ENCODE measurements at regions not wholly inside any gene's neighbourhood (a gene's known extent, or its start where the extent isn't known, plus 50 kb on each side); places are given as distances from the start of the nearest gene placed in this dataset.
A peak's percentile ranks its signal among the peaks of the same experiment; 100 is the strongest.

DNA sequence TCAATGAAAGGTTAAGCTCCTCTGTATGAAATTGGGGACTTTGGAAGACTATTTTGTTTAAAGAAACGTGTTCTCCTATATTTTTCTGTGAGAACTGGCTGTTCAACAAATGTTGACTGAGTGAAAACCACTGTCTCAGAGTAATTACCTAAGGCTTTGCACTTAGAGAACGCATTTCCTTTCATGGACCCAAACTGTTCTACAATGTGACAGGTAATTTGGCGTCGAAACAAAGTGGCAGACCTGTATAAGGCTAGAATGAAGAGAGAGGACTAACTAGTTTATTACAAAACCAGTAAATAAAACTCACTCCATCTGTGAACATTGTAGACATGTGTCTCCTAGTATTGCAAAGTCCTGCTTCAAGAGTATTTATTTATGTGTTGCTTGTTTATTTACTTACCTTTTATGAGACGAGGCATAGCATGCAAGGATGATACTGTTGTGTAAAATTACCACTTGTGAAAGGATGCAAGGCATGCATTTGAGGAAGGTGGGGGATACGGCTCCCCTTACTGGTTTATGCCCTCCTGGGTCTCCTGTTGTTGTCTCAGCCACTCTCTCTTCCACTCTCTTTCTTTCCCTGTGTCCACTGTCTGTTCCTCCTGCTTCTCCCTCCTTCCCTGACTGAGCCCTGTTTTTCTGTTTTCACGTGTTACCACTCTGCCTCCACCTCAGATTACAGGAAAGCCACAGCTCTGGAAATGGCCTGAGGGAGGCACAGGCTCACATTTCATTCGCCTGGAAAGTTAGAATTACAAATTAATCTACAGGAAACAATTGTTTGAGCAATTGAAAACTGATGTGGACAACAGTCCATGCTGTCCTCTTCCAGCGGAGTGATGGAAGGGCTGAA, 444.0 kb upstream of the ZNF608 start:
- no peak for DNase-seq

DNA sequence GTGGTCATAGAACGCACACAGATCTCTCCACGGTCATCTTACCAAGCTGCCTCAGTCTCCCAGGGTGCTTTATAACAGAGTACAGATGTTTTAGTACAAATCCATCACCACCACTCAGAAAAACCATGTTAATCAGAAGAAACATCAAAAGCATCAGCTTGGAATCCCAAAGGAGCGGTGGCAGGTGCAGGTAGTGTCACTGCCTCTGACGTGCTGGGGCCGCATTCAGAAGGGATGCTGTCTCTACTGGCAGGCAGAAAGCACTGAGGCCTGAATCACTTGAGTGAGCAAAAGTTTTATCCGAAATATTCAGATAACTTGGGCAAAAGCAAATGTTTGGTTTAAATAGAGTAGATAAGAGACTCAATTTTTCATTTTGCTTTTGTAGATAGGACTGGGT, 448.4 kb upstream of the ZNF608 start:
- DNase-seq: no peak

DNA sequence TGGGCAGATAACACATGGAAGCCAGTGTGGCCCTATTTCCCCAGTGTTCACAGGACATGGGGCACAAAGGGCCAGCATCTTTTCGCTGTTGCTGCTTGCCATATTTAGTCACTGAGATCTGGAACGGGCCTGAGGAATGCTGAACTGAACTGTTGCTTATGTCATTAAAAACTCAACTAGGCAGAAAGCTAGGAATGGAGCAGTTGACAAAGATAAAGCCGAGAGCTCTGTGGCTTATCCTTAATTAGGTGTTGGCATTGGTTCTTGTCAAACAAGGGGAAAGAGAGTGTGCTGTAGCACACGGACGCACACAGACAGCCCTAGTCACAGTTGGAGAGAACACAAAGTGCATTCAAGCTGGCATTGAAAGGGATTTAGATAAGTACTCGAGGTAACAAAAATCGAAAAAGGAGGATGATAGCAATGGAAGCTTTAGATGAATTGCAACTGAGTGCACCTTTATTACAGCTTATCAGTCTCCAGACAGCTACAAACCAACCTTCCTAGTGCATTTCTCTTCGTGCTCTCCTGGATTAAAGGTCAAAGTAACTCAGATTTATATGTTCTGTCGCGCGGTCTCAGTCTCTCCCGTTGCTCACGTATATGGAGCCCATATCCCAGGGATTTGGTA, 450.2 kb upstream of the ZNF608 start:
- peak; percentile 88 for DNase-seq

DNA sequence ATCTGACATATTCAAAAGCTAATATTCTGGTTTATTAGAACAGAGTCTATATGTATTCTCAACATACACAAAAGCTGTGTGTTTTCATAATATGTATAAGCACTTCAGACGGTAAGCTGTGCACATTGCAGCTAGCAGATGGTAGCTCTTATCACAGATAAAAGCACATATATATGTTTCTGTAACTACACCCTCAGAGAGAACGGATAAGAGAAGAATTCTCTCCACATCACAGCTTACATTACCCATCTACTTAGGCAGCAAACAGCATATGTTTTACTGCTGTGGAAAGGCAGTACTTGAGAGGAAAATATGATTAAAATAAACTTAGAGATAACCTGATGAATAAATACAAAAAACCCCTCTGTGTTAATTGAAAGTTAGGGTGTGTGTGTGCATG, 450.9 kb upstream of the ZNF608 start:
- peak; percentile 58 for DNase-seq

DNA sequence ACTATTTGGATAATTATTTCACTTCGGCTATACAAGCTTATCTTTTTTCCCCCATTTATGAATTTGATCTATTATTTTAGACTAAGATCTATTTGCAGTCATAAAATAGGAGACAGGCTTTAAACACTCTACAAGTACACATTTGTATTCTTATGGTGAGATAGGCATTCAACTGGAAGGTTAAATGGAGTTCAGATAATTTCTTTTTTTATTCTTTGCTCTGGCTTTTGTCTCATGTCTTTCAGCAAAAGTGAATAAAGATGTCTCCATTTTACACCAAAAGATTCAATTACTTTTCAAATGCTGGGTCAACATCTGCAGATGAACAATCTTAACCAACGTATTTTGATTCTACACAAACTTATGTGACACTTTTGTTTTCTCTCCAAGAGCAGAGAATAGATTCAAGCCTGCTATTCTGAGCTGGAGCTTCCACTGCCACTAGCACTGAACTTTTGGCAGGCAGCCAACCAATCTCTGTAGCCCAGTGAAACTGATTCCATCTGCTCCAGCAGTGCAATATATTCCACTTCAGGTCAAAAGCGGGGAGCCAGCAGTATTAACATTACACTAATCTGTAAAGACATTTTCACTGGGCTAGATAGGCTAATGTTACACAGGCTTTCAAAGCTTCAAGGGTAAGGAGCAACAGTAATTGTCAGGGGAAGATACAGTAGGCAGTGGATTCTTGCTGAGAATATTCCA, 452.0 kb upstream of the ZNF608 start:
- peak; percentile 95 for DNase-seq

DNA sequence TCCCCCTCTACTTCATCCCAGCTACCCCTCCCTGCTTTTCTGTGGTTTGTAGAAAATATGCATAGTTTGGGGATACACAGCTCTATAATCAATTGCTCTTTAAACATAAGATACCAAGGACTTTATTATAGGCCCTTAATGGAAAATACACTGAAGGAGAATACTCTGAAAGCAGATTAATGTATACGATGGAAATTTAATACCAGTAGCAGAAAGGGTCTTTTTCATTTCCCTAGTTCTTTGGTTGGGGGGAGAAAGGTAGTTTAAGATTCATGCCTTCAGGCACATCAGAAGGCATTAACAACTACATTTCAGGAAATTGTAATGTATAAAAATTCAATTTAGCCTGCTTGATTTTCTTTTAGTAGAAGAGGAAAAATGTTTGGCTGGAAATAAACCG, 452.9 kb upstream of the ZNF608 start:
- DNase-seq: no peak

DNA sequence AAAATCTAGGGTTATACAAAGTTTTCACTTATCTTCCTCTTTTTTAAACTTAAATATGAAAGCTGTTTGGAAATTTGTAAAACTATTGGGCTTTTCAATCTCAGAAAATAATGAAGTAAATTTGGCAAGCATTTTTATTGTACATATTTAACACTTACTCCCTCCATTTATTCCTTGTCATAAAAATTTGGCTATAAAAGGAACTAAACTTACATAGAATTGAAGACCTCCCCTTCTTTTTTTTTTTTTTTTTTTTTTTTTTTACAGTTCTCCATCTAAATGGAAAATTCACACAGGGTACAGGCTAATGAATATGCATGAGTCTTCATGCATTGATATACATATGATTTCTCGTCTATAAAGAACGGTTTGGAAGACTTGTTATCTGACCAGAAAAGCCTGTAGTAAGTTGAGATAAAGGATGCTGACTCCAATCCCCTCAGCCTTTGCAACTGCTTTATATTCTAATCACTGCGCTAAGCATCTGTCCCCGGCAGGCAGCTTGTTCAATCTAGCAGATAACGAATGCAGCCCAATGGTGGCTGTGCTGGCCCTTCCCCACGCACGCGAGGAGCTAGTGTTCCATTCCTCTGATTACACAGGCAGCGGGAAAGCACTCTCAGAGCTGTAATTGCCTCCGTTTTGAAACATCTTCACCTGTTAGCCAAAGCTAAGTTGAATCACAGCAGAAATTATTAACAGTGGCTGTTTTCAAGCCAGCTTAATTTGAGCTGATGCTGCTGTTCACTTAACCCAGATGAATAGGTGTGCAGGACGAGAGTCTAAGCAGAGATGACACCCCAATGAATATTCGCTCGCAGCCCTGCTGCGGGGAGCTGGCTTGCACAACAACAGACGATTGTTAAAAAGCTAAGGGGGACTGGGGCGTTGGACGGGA, 453.8 kb upstream of the ZNF608 start:
- peak; percentile 58 for DNase-seq

DNA sequence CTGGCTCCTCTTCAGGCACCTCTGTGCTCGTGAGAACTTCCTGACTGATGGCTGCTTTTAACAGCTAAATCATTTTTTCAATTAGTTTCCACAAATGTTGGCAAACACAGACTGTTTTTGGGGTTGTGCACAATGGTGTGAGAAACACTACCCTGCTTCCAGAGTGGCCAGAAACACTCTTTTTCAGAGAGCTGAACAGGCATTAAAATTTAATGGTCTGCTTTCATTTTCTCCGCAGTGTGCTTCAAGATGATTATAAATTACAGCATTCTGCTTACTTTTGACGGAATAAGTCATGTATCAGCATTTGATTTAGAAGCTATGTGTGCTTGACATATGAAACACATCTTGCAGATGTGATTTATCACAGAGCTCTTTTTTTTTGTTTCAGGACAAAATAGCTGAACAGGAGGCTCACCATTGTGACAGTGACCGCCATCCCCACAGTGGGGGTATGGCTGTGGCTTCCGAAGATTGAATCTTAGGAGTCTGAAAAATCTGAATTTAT, 454.5 kb upstream of the ZNF608 start:
- no peak for DNase-seq

DNA sequence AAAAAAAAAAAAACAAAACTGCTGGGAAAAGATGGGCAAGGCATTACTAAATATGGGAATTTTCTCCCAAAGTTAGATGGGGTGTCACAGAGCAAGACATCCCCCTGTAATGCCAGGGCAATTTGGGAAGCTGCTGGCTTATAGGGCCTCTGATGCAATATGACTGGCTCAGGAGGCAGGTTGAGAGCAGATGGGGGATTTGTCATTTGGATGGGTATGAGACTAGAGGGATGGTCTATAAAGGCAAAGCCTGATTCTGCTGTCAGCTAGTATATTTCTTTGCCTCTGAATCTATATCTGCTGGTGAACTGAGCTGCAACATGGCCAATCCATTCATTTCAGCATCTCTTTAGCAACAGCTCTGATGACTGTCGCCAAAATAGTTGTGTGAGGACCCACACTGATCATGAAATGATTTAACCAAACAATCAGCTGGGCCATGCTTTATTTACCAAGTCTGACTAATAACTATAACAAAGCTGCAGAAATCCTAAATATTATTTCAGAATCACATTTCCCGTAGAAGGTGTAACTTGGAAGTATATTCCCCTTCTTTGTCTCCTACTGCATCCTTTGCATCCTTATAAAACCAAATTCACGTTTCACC, 455.1 kb upstream of the ZNF608 start:
- DNase-seq: no peak

DNA sequence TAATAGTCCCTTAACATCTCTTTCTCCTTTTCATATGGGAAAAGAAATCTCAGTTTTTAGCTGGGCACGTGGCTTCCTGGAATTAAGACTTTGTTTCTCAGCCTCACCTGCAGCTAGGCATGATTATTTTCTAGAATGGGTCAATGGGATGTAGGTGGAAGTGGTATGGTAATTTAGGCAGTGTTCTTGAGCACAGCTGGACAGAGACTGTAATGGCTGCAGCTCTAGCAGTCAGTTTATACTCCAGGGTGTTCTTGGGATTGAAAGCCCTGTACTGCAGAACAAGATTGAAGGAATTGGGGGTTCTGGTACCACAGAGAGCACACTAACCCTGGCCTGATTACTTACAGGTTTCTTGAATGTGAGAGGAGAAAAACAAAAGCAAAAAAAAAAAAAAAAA, 455.9 kb upstream of the ZNF608 start:
- DNase-seq: no peak

DNA sequence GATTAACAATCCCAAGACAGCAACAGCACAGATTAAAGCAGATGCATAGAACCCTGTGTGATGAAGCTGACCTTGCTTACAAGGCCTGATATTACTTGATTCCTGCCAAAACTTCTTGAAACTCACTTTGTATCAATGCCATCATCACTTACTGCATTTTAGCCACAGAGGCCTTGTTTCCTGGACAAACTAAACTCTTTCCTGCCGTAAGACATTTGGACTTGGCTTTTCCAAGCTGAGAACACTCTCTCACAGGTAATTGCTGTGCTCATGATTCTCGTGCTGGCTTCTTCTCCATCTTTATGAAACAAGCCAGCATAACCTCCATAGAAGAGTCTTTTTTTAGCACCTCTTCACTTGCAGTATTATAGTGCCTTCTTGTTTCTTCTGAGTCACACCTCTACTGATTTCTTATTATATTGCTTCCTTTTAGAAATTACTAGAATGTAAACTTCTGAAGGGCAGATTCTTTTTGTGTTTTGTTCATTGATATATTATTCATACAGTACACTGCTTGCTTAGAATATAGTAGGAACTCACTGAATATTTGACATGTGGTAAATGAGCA, 456.5 kb upstream of the ZNF608 start:
- no peak for DNase-seq

DNA sequence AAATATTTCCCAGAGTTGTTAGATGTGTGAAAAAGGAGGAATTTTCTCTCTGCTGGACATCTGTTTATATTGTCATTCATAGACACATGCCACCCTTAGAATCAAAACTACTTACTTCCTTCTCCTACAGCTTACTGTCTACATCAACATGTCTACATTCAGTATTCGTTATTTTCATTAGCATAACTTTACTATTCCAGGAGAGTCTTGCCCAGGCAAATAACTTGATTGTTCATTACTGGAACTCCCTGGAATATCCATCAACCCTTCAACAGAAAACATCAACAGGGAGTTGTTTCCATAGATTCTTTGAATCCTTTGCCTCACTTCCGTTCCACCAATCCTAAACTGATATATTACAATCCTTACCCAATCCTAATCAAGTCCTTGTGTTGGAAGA, 457.5 kb upstream of the ZNF608 start:
- no peak for DNase-seq

DNA sequence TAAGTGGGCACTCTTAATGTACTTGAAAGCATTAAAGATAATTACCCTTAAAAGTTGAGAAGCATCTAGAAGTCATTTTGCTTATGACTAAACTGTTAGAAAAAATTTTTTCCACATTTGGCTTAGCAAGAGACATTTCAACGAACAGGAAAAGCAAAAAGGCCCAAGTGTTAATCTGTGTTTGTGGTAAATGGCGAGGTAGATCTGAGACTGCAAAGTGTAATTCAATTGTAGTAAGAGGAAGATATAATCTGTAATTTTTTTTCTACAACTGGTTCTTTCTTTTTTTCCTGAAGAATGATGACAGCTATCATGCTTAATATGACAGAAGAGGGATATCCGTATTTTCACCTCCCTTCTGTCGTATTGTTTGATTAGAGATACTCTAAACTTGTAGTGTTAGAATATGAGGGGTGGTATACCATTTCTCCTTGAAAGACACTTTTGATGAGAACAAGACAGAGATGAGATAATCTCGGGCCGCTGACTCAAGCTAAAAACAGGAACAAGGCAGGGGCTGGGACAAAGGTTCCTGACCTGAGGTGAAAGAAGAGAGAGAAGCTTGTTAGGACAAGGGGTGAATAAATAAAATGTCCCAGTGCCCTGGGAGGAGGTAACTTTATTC, 459.3 kb upstream of the ZNF608 start:
- DNase-seq: no peak

DNA sequence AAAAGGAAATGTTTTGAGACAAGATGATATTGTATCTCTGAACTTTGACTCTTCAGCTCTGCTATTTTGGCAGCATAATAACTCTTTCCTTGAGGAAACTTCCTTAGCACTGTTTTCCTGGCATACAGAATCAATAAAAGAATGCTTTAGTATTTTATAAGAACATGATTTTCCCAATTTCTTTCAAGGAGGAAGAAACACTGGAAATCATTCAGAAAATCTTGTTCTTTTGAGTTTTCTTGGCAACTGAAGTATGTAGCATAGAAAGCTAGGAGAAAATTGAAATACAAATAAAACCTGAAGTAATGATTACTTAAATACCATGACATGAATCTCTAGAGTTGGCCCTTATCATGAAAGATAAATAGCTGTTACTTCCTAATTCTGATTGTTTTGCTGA, 461.4 kb upstream of the ZNF608 start:
- no peak for DNase-seq

DNA sequence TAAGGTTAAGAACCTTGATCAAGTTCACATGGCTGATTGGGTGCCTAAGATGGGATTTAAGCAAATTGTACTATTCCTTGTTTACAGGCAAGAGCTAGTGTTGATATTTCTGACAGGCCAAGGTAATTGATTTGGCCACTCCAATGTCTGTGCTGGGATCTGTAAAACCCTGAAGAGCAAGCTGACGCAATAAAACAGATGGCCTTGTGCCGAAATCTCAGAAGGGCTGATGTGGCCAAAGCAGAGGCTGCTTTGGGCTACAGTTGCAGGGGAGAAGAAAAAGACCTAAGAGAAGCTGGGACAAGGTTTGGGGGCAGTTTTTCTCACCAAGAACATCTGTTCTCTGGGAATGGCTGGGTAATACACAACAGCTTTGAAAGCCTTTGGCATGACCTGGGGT, 463.2 kb upstream of the ZNF608 start:
- DNase-seq: no peak

DNA sequence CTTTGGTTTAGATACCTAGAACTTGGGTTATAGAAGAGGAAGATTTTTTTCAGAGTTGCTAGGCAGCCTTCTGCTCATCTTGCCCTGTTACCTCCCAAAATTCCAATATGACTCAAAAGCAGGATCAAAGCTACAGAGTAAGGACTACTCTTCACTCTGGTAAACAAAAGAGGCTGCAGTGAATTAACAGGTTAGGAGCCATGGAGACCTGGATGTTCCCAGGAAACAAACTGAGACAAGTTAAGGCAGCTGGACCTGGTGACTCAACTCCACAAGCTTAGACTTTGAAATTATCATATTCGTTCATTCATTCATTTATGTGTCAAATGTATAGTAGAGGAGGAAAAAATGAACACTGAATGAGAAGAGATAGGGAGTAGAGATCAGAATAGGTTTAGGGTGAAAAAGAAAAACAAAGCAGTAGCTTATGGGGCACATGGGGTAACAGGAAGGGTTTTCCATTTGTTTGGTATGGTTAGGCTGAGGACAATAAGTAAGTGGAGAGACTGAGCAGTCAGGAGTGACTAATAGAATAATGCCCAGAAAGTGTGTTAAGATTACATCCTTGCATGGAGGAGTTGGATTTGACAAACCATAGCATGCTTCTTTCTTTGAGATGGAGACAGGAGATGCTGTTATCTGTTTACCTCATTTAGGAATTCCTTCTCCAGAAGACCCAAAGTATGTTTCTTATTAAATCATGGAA, 464.0 kb upstream of the ZNF608 start:
- DNase-seq: no peak

DNA sequence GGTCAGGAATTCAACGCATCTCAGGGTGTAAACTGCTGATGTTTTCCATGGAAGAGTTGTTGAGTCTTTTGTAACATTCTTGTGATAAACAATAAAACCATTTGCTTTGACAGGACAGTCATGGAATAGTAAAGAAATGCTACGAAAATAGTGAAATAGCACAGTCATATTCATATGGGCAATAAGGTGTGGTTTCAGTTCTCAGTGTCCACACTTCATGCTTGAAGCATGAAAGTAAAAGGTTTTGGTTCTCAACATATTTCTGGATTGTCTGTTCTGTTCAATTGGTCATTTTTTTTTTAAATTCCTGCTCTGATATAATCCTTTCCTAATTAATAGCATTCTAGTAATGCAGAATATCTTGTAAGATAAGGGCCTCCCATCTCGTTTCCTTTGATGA, 467.6 kb upstream of the ZNF608 start:
- DNase-seq: no peak

DNA sequence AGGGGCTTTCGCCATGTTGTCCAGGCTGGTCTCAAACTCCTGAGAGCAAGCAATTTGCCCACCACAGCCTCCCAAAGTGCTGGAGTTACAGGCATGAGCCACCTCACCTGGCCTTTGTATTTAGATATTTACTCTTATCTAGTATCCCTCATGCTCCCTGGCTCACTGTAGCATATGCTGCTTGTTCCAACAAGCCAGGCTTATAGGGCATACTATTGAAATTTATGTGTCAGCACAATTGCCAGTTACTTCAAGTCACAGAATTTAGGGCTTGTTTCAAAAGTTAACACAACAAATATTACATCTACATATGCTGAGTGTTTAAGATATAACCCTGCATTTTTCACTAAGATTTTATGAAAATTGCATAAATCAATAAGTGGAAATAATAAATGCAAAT, 469.2 kb upstream of the ZNF608 start:
- DNase-seq: no peak

DNA sequence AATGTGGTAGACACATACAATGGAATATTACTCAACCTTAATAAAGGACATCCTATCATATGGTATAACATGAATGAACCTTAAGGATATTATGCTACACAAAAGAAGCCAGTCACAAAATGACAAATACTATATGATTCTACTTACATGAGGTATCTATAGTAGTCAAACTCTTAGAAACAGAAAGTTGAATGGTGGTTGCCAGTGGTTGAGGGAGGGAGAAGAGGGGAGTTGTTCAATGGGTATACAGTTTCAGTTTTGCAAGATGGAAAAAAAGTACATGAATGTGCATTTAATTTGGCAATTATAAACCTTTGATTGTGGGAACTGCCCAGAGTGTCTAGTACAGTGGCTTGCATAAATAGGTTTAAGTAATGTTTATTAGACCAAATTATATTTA, 473.3 kb upstream of the ZNF608 start:
- DNase-seq: no peak

DNA sequence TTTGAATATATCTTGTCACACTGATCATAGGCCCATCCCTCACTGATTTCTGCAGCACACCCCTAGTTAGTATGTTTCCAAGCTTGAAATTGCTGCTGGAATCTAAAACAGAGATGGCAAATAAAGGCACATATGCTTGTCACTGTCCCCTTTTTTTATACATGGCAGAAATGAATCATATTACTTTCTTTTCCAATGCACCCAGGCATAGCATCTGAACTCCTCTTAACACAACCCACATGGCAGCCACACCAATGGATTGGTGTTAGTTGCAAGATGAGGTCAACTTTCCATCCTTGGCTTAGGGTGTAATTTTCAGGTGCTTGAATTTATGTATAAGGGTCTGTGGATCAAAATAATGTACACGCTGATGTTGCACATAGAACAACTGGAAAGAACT, 473.8 kb upstream of the ZNF608 start:
- no peak for DNase-seq
